ENCODE measurements at regions not wholly inside any gene's neighbourhood (a gene's known extent, or its start where the extent isn't known, plus 50 kb on each side); places are given as distances from the start of the nearest gene placed in this dataset.

DNA sequence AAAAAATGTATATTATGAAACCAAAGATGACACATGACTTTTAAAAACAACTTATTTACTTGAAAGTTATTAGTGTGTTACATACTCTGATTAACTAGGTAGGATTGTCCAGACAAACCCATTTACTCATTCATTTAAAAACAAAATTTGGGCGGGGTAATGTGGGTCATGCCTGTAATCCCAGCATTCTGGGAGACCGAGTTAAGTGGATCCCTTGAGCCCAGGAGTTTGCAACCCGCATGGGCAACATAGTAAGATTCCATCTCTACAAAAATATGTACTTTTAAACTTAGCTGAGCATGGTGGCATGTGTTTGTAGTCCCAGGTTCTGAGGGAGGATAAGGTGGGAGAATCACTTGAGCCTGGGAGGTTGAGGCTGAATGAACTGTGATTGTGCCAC lies 1414.7 kb downstream of the PLA2G4A start:
- TF ChIP-seq, protein P1, sequence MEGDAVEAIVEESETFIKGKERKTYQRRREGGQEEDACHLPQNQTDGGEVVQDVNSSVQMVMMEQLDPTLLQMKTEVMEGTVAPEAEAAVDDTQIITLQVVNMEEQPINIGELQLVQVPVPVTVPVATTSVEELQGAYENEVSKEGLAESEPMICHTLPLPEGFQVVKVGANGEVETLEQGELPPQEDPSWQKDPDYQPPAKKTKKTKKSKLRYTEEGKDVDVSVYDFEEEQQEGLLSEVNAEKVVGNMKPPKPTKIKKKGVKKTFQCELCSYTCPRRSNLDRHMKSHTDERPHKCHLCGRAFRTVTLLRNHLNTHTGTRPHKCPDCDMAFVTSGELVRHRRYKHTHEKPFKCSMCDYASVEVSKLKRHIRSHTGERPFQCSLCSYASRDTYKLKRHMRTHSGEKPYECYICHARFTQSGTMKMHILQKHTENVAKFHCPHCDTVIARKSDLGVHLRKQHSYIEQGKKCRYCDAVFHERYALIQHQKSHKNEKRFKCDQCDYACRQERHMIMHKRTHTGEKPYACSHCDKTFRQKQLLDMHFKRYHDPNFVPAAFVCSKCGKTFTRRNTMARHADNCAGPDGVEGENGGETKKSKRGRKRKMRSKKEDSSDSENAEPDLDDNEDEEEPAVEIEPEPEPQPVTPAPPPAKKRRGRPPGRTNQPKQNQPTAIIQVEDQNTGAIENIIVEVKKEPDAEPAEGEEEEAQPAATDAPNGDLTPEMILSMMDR (IDR thresholded peaks at IDR 0.05), result no peak
- TF ChIP-seq POLR2A (IDR thresholded peaks at IDR 0.05), result no peak

All from body of pancreas (tissue), 4 donors.